Brain pericyte (primary cell): ENCODE measurements at regions not wholly inside any gene's neighbourhood (a gene's known extent, or its start where the extent isn't known, plus 50 kb on each side); places are given as distances from the start of the nearest gene placed in this dataset.

ENCODE experiments used
- DNase-seq: peaks from one replicate; pipeline ENCODE4 v3.0.0-alpha.2; 2012; ENCODE audit warnings: low read depth, low spot score

GRCh38 chr11:119907878-119908572, 179.0 kb upstream of the NECTIN1 start:
- no peak for DNase-seq

GRCh38 chr11:119907122-119907851, 178.3 kb upstream of the NECTIN1 start:
- DNase-seq, result no peak

- DNase-seq, result no peak
These were observed 177.4 kb upstream of the NECTIN1 start for GRCh38 chr11:119906376-119906775.

GRCh38 chr11:119905162-119905561, 176.2 kb upstream of the NECTIN1 start:
- DNase-seq, result no peak

- DNase-seq, result no peak
These were observed 175.6 kb upstream of the NECTIN1 start for GRCh38 chr11:119904531-119905035.

GRCh38 chr11:119903821-119904220, 174.8 kb upstream of the NECTIN1 start:
- DNase-seq, result no peak

- no peak for DNase-seq
These were observed 174.4 kb upstream of the NECTIN1 start for GRCh38 chr11:119903389-119903788.

- no peak for DNase-seq
These were observed 173.7 kb upstream of the NECTIN1 start for GRCh38 chr11:119902656-119903231.

- no peak for DNase-seq
These were observed 172.9 kb upstream of the NECTIN1 start for GRCh38 chr11:119901657-119902577.

- no peak for DNase-seq
These were observed 171.0 kb upstream of the NECTIN1 start for GRCh38 chr11:119899997-119900396.

GRCh38 chr11:119897576-119897975, 168.6 kb upstream of the NECTIN1 start:
- DNase-seq, result no peak

GRCh38 chr11:119897046-119897440, 168.0 kb upstream of the NECTIN1 start:
- no peak for DNase-seq

- no peak for DNase-seq
These were observed 167.5 kb upstream of the NECTIN1 start for GRCh38 chr11:119896387-119897045.

GRCh38 chr11:119895981-119896380, 167.0 kb upstream of the NECTIN1 start:
- no peak for DNase-seq

GRCh38 chr11:119894916-119895315, 165.9 kb upstream of the NECTIN1 start:
- no peak for DNase-seq

GRCh38 chr11:119892311-119892808, 163.4 kb upstream of the NECTIN1 start:
- DNase-seq, result no peak

- DNase-seq, result no peak
These were observed 162.2 kb upstream of the NECTIN1 start for GRCh38 chr11:119891055-119891768.

- no peak for DNase-seq
These were observed 161.5 kb upstream of the NECTIN1 start for GRCh38 chr11:119890466-119890865.

- no peak for DNase-seq
These were observed 160.8 kb upstream of the NECTIN1 start for GRCh38 chr11:119889728-119890280.

- no peak for DNase-seq
These were observed 160.1 kb upstream of the NECTIN1 start for GRCh38 chr11:119889111-119889510.
